ENCODE measurements at regions not wholly inside any gene's neighbourhood (a gene's known extent, or its start where the extent isn't known, plus 50 kb on each side); places are given as distances from the start of the nearest gene placed in this dataset.

DNA sequence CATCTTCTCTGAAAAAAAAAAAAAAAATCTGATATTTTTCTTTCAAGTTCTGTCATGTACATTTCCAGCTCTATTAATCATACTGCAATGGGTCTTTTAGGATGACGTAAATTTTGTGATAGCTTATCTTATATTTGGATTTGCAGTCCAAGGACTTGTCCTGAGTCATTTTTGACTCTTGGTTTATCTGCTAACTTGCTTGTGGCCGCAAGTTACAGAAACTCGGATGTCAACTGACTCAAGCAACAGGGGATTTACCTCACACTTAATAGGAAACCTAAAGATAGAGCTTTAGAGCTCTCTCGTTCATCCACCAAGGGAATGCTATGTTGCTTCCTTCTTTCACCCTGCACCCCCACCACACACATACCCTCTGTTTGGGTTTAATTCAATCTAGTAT lies 1433.8 kb upstream of the TENM3 start:
- DNase-seq (no peak), ATAC-seq (replicated peaks) (no peak)
- no peaks in the 10 kb centered on the region for H3K4me1 Mint-ChIP-seq (ENCODE audit: low read depth in 2 of 2)
- H3K27ac Mint-ChIP-seq = no peak overlapping the region
- no peaks in the 10 kb centered on the region for H3K27me3 Mint-ChIP-seq
- no peaks in the 10 kb centered on the region for H3K36me3 Mint-ChIP-seq (ENCODE audit: insufficient read depth)
- no peak overlapping the region for H3K4me3 Mint-ChIP-seq
- peaks cover 0 to 8% of the 10 kb centered on the region in 2 donors for H3K9me3 Mint-ChIP-seq

- no peak for DNase-seq
- no peaks in the 10 kb centered on the region for H3K4me1 Mint-ChIP-seq (ENCODE audit: low read depth in 2 of 2)
- H3K4me3 Mint-ChIP-seq = no peak overlapping the region
- H3K36me3 Mint-ChIP-seq (ENCODE audit: insufficient read depth) = no peaks in the 10 kb centered on the region
- no peak overlapping the region for H3K27ac Mint-ChIP-seq
- no peak for ATAC-seq (replicated peaks)
- peaks cover 0 to 10% of the 10 kb centered on the region in 2 donors for H3K9me3 Mint-ChIP-seq
- no peaks in the 10 kb centered on the region for H3K27me3 Mint-ChIP-seq
Observed at GRCh38 chr4:180810581-180810980, 1432.6 kb upstream of the TENM3 start.

DNA sequence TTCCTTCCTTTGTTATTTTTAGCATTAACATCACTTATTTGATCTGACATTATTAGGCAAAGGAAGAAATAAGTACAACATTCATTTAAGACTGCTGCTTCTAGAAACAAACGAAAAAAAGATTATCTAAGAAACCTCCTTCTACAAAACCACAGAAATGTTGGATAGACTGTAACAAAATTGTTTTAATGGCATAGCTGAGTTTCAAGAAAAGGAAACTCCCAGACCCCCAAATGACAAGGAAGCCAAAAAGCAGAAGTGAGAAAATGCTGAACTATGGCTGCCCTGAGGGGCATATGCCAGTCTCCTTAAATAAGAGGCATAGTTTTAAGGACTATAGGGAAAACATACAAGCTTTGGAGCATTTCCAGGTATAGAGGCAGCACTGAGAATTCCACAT lies 1431.6 kb upstream of the TENM3 start:
- Mint-ChIP-seq H3K27me3 (no peaks in the 10 kb centered on the region), H3K4me1 (ENCODE audit: low read depth in 2 of 2) (no peaks in the 10 kb centered on the region), H3K4me3 (no peak overlapping the region), H3K27ac (no peak overlapping the region), H3K9me3 (peaks cover 0 to 9% of the 10 kb centered on the region in 2 donors), H3K36me3 (ENCODE audit: insufficient read depth) (no peaks in the 10 kb centered on the region)
- ATAC-seq (replicated peaks) = no peak
- no peak for DNase-seq

DNA sequence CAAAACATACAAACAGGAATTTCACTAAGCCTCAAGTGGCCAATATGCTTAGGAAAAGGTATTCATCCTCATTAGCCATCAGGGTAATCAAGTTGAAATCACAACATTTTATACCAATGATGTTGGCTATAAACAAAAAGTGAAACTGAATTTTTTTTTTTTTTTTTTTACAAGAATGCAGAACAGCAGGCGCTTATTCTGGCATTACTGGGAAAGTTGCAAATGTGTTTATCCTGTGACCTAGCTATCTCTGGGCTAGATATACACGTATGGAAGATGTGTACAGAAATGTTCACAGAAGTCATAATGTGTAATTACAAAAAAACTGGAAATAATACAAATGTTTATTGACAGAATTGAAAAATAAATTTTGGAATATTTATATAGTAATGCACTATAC lies 1430.4 kb upstream of the TENM3 start:
- Mint-ChIP-seq H3K36me3 (ENCODE audit: insufficient read depth) (no peaks in the 10 kb centered on the region), H3K4me1 (ENCODE audit: low read depth in 2 of 2) (no peaks in the 10 kb centered on the region), H3K9me3 (peaks cover 7 to 9% of the 10 kb centered on the region in 2 donors), H3K4me3 (no peak overlapping the region), H3K27ac (no peak overlapping the region), H3K27me3 (no peaks in the 10 kb centered on the region)
- ATAC-seq (replicated peaks) (no peak), DNase-seq (no peak)

DNA sequence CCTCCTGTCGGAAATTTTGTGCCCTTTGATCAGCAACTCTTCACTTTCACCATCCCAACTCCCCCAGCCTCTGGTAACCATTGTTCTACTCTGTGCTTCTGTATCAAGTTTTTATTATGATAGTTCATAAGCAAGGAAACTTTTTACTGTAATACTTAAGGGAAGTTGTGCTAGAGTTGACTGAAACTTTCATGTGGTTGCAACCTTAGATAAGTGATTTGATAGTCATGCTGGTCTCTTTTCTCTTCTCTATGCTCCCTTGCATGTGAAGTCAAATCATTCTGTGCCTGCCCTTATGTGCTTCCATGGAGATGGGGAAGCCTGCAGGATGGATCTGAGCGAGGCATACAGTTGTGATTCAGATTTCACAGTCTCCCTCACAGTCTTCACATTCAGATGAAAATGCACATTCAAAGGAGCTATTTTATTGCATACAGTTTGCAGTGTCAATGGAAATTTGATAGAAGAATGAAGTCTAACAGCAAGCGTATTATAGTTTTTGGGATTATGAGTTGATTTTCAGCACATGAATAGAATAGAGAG lies 1428.3 kb upstream of the TENM3 start:
- Mint-ChIP-seq H3K27ac (no peak overlapping the region), H3K4me1 (ENCODE audit: low read depth in 2 of 2) (no peaks in the 10 kb centered on the region), H3K9me3 (peaks cover 7 to 10% of the 10 kb centered on the region in 2 donors), H3K4me3 (no peak overlapping the region), H3K27me3 (no peaks in the 10 kb centered on the region), H3K36me3 (ENCODE audit: insufficient read depth) (no peaks in the 10 kb centered on the region)
- ATAC-seq (replicated peaks) (no peak), DNase-seq (no peak)

DNA sequence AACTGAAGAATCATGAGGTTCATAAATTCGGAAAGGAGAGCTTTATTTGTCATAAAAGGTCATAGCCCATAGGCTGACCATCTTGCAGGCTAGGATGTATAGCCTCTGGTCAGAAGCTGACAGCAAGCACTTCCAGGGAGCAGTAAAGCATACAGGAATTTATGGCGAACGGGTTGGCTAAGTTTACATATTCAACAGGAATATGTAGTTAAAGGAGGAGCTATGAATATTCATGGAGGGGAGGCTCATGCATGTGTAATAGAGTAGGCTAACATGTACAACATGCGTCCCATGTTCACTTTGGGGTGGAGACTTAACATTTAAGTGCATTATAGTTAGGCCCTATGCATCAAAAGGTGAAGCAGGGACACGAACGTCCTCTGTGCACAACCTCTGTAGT lies 1425.7 kb upstream of the TENM3 start:
- H3K9me3 Mint-ChIP-seq = peaks cover 10 to 13% of the 10 kb centered on the region in 2 donors
- no peak for DNase-seq
- no peak for ATAC-seq (replicated peaks)
- no peaks in the 10 kb centered on the region for H3K4me1 Mint-ChIP-seq (ENCODE audit: low read depth in 2 of 2)
- no peaks in the 10 kb centered on the region for H3K36me3 Mint-ChIP-seq (ENCODE audit: insufficient read depth)
- H3K27me3 Mint-ChIP-seq = no peaks in the 10 kb centered on the region
- H3K4me3 Mint-ChIP-seq = no peak overlapping the region
- no peak overlapping the region for H3K27ac Mint-ChIP-seq

GRCh38 chr4:180823108-180823507 lies 1420.1 kb upstream of the TENM3 start:
- H3K36me3 Mint-ChIP-seq (ENCODE audit: insufficient read depth) = no peaks in the 10 kb centered on the region
- no peak overlapping the region for H3K27ac Mint-ChIP-seq
- H3K27me3 Mint-ChIP-seq = no peaks in the 10 kb centered on the region
- no peak for DNase-seq
- peaks cover 8 to 13% of the 10 kb centered on the region in 2 donors for H3K9me3 Mint-ChIP-seq
- no peak for ATAC-seq (replicated peaks)
- peaks cover 0 to 2% of the 10 kb centered on the region in 2 donors for H3K4me1 Mint-ChIP-seq (ENCODE audit: low read depth in 2 of 2)
- H3K4me3 Mint-ChIP-seq = no peak overlapping the region

GRCh38 chr4:180827232-180828009 lies 1415.8 kb upstream of the TENM3 start:
- H3K4me1 Mint-ChIP-seq (ENCODE audit: low read depth in 2 of 2) = peaks cover 0 to 2% of the 10 kb centered on the region in 2 donors
- no peaks in the 10 kb centered on the region for H3K27me3 Mint-ChIP-seq
- DNase-seq = no peak
- H3K27ac Mint-ChIP-seq = no peak overlapping the region
- no peak for ATAC-seq (replicated peaks)
- no peak overlapping the region for H3K4me3 Mint-ChIP-seq
- H3K36me3 Mint-ChIP-seq (ENCODE audit: insufficient read depth) = no peaks in the 10 kb centered on the region
- H3K9me3 Mint-ChIP-seq = peaks cover 6 to 8% of the 10 kb centered on the region in 2 donors

DNA sequence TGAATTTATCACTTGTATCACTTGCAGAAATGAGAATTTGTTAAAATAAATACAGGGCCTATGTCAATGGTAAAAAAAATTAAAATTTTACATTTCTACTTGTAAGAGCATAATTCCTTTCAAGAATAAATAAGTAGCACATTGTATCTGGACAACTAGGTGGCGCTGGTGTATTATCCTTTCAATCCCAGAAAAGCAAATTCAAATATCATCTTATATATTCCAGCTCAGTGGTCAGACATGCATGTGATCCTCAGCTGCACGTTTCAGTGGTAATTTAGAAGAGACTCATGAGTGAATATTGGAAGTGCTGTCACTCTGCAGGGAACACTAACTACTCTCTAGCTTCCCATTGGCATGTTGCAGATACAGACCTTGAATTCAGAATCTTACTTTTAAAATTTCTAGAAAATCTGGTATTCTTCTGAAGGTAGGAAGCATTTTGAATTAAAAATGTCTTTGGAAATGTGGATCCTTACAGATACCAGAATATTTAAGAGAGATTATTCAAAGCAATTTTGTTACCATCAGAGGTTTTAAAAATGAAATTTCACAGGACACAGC lies 1414.7 kb upstream of the TENM3 start:
- H3K27me3 Mint-ChIP-seq = no peaks in the 10 kb centered on the region
- H3K27ac Mint-ChIP-seq = no peak overlapping the region
- ATAC-seq (replicated peaks) = no peak
- DNase-seq = no peak
- H3K36me3 Mint-ChIP-seq (ENCODE audit: insufficient read depth) = no peaks in the 10 kb centered on the region
- peaks cover 0 to 2% of the 10 kb centered on the region in 2 donors for H3K4me1 Mint-ChIP-seq (ENCODE audit: low read depth in 2 of 2)
- H3K4me3 Mint-ChIP-seq = no peak overlapping the region
- H3K9me3 Mint-ChIP-seq = peaks cover 9 to 12% of the 10 kb centered on the region in 2 donors

GRCh38 chr4:180832073-180832472 lies 1411.1 kb upstream of the TENM3 start:
- ATAC-seq (replicated peaks) (no peak), DNase-seq (no peak)
- Mint-ChIP-seq H3K4me1 (ENCODE audit: low read depth in 2 of 2) (peaks cover 0 to 1% of the 10 kb centered on the region in 2 donors), H3K4me3 (no peak overlapping the region), H3K27ac (no peak overlapping the region), H3K27me3 (no peaks in the 10 kb centered on the region), H3K9me3 (peaks cover 9 to 15% of the 10 kb centered on the region in 2 donors), H3K36me3 (ENCODE audit: insufficient read depth) (no peaks in the 10 kb centered on the region)

- H3K36me3 Mint-ChIP-seq (ENCODE audit: insufficient read depth) = no peaks in the 10 kb centered on the region
- DNase-seq (no peak), ATAC-seq (replicated peaks) (no peak)
- no peaks in the 10 kb centered on the region for H3K4me1 Mint-ChIP-seq (ENCODE audit: low read depth in 2 of 2)
- H3K9me3 Mint-ChIP-seq = peaks cover 4 to 9% of the 10 kb centered on the region in 2 donors
- H3K27ac Mint-ChIP-seq = no peak overlapping the region
- no peaks in the 10 kb centered on the region for H3K27me3 Mint-ChIP-seq
- H3K4me3 Mint-ChIP-seq = no peak overlapping the region
Observed at GRCh38 chr4:180840142-180840541, 1403.1 kb upstream of the TENM3 start.

DNA sequence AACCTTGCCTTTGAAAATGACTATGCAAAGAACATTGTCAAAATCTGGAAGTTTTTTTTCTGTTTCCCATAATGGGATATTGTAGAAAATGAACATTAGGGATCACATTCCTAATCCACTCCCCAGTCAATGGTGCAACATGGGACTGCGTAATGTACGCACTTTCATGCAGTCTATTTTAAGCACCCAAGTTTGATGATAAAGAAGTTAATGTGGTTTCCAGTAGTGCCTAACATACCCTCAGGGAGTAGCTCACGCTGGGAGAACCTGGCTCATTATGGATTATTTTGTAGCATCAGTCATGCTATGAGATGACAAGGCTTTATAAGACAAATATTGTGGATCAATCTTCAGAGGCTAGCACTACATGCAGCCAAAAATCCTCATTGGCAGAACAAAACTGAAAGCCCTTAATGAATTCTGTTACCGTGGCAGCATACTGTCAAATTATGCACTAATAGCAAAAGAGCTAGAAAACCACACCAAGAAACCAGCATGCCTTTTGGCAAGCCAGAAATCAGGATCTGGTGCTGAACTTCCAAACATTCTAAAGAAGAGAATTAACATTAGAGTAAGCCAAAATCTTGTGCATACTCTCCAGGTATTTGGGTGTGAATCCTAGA lies 1392.8 kb upstream of the TENM3 start:
- Mint-ChIP-seq H3K36me3 (ENCODE audit: insufficient read depth) (no peaks in the 10 kb centered on the region), H3K9me3 (peaks cover 5 to 7% of the 10 kb centered on the region in 2 donors), H3K27ac (no peak overlapping the region), H3K27me3 (no peaks in the 10 kb centered on the region), H3K4me1 (ENCODE audit: low read depth in 2 of 2) (no peaks in the 10 kb centered on the region), H3K4me3 (no peak overlapping the region)
- ATAC-seq (replicated peaks) = no peak
- DNase-seq = no peak

- Mint-ChIP-seq H3K4me1 (ENCODE audit: low read depth in 2 of 2) (no peaks in the 10 kb centered on the region), H3K4me3 (no peak overlapping the region), H3K9me3 (peaks cover 0 to 8% of the 10 kb centered on the region in 2 donors), H3K27me3 (no peaks in the 10 kb centered on the region), H3K36me3 (ENCODE audit: insufficient read depth) (no peaks in the 10 kb centered on the region), H3K27ac (no peak overlapping the region)
- no peak for ATAC-seq (replicated peaks)
- DNase-seq = no peak
Observed at GRCh38 chr4:180852738-180853137, 1390.5 kb upstream of the TENM3 start.

DNA sequence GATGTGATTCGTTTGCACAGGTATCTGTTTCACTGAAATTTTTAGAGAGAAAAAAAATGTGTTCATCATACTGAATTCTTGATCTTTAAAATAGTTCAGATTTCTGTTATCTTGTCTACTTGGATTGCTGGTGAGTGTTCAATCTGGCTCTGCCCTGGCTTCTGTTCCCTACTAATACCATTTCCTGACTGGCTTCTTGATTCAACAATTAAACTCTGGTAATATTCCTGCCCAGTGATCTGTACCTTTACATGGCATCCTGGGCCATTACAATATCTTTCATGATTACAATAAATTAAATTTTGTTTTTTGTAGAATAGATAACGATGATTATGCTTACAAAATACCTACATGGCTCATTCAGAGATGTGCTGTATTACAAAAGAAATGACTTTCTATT lies 1388.0 kb upstream of the TENM3 start:
- ATAC-seq (replicated peaks) (no peak), DNase-seq (no peak)
- no peaks in the 10 kb centered on the region for H3K4me1 Mint-ChIP-seq (ENCODE audit: low read depth in 2 of 2)
- no peak overlapping the region for H3K4me3 Mint-ChIP-seq
- no peak overlapping the region for H3K27ac Mint-ChIP-seq
- H3K9me3 Mint-ChIP-seq = peaks cover 12 to 13% of the 10 kb centered on the region in 2 donors
- H3K36me3 Mint-ChIP-seq (ENCODE audit: insufficient read depth) = peaks cover 3% of the 10 kb centered on the region
- H3K27me3 Mint-ChIP-seq = no peaks in the 10 kb centered on the region

Measured in effector memory CD8-positive, alpha-beta T cell (primary cell).